Right lobe of liver (tissue), 6 donors: ENCODE measurements at regions not wholly inside any gene's neighbourhood (a gene's known extent, or its start where the extent isn't known, plus 50 kb on each side); places are given as distances from the start of the nearest gene placed in this dataset.
"Not testable (repeated sequence)": the region's sequence is repeated elsewhere in the genome, so short reads cannot be mapped to it uniquely, and the experiment has no call there.

Source experiments
- ATAC-seq, 4 donors: fragments of 200-7000 bp; cut with Tn5 transposase; one replicate each; pipeline ENCODE4 v1.9.1; 2020; ENCODE audit warnings: mild to moderate bottlenecking in 4 of 4, moderate library complexity in 4 of 4
- DNase-seq, 3 donors: peaks; one replicate each; pipeline ENCODE4 v3.0.0-alpha.2; 2020
- H3K27ac ChIP-seq, 3 donors: fragments of 200-600 bp; one replicate each; pipeline ENCODE4 v1.8.0; 2022
- H3K27me3 ChIP-seq, 2 donors: fragments of 200-600 bp; one replicate each; pipeline ENCODE4 v1.8.0; 2022
- H3K36me3 ChIP-seq, 4 donors: fragments of 200-600 bp; sonication (generic) in 1 of 4; one replicate each; pipeline versions ENCODE4 v1.5.1 to v1.8.0; 2017 to 2022; ENCODE audit warnings: control low read depth in 1 of 4
- H3K4me1 ChIP-seq, 4 donors: fragments of 200-600 bp; sonication (generic) in 1 of 4; one replicate each; pipeline versions ENCODE4 v1.5.1 to v1.8.0; 2017 to 2022; ENCODE audit warnings: control low read depth in 1 of 4
- H3K4me3 ChIP-seq, 3 donors: fragments of 200-600 bp; one replicate each; pipeline ENCODE4 v1.8.0; 2022
- H3K9me3 ChIP-seq, 4 donors: fragments of 200-600 bp; sonication (generic) in 1 of 4; one replicate each; pipeline versions ENCODE4 v1.5.1 to v1.8.0; 2017 to 2022; ENCODE audit warnings: control low read depth in 1 of 4
- CTCF ChIP-seq, 4 donors: fragments of 200-600 bp in 3 of 4; fragments of 450-650 bp in 1 of 4; IDR thresholded peaks; one replicate each; pipeline versions ENCODE4 v1.5.1 to v1.8.0; 2016 to 2022; ENCODE audit warnings: antibody characterized with exemption in 4 of 4, mild to moderate bottlenecking in 2 of 4
- POLR2A ChIP-seq: fragments of 450-650 bp; IDR thresholded peaks from one replicate; pipeline ENCODE4 v1.6.1; 2017; ENCODE audit warnings: antibody characterized with exemption, mild to moderate bottlenecking
- WGBS: methylation state at CpG from one replicate; pipeline ENCODE4 v1.1.6; 2018; ENCODE audit warnings: low coverage, low lambda C conversion rate; ENCODE audit not compliant: insufficient coverage; ENCODE audit errors: missing lambda C conversion rate; 5-methylcytosine and 5-hydroxymethylcytosine counted together
- intact Hi-C, 2 donors: fragments of 100-400 bp; cut with DNase I; formaldehyde crosslinking; loops; one replicate each; pipeline versions ENCODE4 v1.11.2 to v1.14.1; 2022
- donor health status: DM: no; HTN: yes; CAD: no.
- donor health status: DM: no; HTN: no; CAD: no.
- donor health status: DM: no; HTN: no; CAD: no.
- donor health status: DM: no; HTN: yes; CAD: no.
- donor health status: DM: no; HTN: yes; CAD: no.

- TF ChIP-seq CTCF (IDR thresholded peaks at IDR 0.05), result no peak
- TF ChIP-seq POLR2A, result no peak
- DNase-seq (no peak), ATAC-seq (no peak)
- Histone ChIP-seq H3K36me3 (no peaks in the 10 kb centered on the region), H3K27ac (no peak overlapping the region), H3K9me3 (no peaks in the 10 kb centered on the region), H3K27me3 (no peaks in the 10 kb centered on the region), H3K4me3 (no peak overlapping the region), H3K4me1 (no peaks in the 10 kb centered on the region)
- intact Hi-C loops, result no loop called here
Measured at GRCh38 chr1:193437785-193438184, 251.4 kb upstream of the B3GALT2 start.

GRCh38 chr1:193437333-193437732, 250.9 kb upstream of the B3GALT2 start:
- H3K4me1 ChIP-seq, ATAC-seq, intact Hi-C loops, DNase-seq, H3K27me3 ChIP-seq, H3K9me3 ChIP-seq, H3K4me3 ChIP-seq, H3K36me3 ChIP-seq, H3K27ac ChIP-seq: not testable (repeated sequence)
- WGBS, result 95% methylated on average over 8 of the region's 19 CpGs

GRCh38 chr1:193435781-193436180, 249.4 kb upstream of the B3GALT2 start:
- ATAC-seq (no peak), DNase-seq (no peak)
- 70% methylated on average over 1 of the region's 1 CpG for WGBS
- intact Hi-C loops, result no loop called here
- Histone ChIP-seq H3K27me3 (no peaks in the 10 kb centered on the region), H3K4me1 (no peaks in the 10 kb centered on the region), H3K27ac (no peak overlapping the region), H3K36me3 (no peaks in the 10 kb centered on the region), H3K4me3 (no peak overlapping the region), H3K9me3 (no peaks in the 10 kb centered on the region)
- TF ChIP-seq POLR2A (no peak), CTCF (IDR thresholded peaks at IDR 0.05) (no peak)

- H3K4me1 ChIP-seq, result no peaks in the 10 kb centered on the region
- ATAC-seq (no peak), DNase-seq (no peak)
- no peaks in the 10 kb centered on the region for H3K9me3 ChIP-seq
- TF ChIP-seq POLR2A, result no peak
- H3K36me3 ChIP-seq, result no peaks in the 10 kb centered on the region
- intact Hi-C loops, result no loop called here
- H3K27ac ChIP-seq, result no peak overlapping the region
- H3K27me3 ChIP-seq, result no peaks in the 10 kb centered on the region
- WGBS, result 60% methylated on average over 1 of the region's 1 CpG
- H3K4me3 ChIP-seq, result no peak overlapping the region
Measured at GRCh38 chr1:193434319-193434718, 247.9 kb upstream of the B3GALT2 start.

- TF ChIP-seq CTCF (IDR thresholded peaks at IDR 0.05) (no peak), POLR2A (no peak)
- no peaks in the 10 kb centered on the region for H3K36me3 ChIP-seq
- ATAC-seq (no peak), DNase-seq (no peak)
- no peaks in the 10 kb centered on the region for H3K9me3 ChIP-seq
- no peaks in the 10 kb centered on the region for H3K27me3 ChIP-seq
- H3K4me3 ChIP-seq, result no peak overlapping the region
- intact Hi-C loops, result no loop called here
- no peaks in the 10 kb centered on the region for H3K4me1 ChIP-seq
- WGBS, result 100% methylated on average over 1 of the region's 1 CpG
- no peak overlapping the region for H3K27ac ChIP-seq
Measured at GRCh38 chr1:193433599-193433998, 247.2 kb upstream of the B3GALT2 start.

GRCh38 chr1:193432979-193433587, 246.7 kb upstream of the B3GALT2 start:
- ATAC-seq, result no peak
- TF ChIP-seq CTCF (IDR thresholded peaks at IDR 0.05) (no peak), POLR2A (no peak)
- WGBS, result 100% methylated on average over 3 of the region's 3 CpGs
- Histone ChIP-seq H3K4me3 (no peak overlapping the region), H3K36me3 (no peaks in the 10 kb centered on the region), H3K9me3 (no peaks in the 10 kb centered on the region), H3K4me1 (no peaks in the 10 kb centered on the region), H3K27me3 (no peaks in the 10 kb centered on the region), H3K27ac (no peak overlapping the region)
- no peak for DNase-seq
- intact Hi-C loops, result no loop called here
